GM21390 (cell line): ENCODE measurements at regions not wholly inside any gene's neighbourhood (a gene's known extent, or its start where the extent isn't known, plus 50 kb on each side); places are given as distances from the start of the nearest gene placed in this dataset.
"Not testable (repeated sequence)": the region's sequence is repeated elsewhere in the genome, so short reads cannot be mapped to it uniquely, and the experiment has no call there.

Experiments used
- ATAC-seq: cut with Tn5 transposase; IDR thresholded peaks from one replicate; pipeline ENCODE4 v1.9.1; 2021; ENCODE audit not compliant: unreplicated experiment

GRCh38 chr10:65670087-65670486 is 1255.7 kb upstream of the LRRTM3 start:
- no peak for ATAC-seq

GRCh38 chr10:65670596-65670995 is 1255.2 kb upstream of the LRRTM3 start:
- ATAC-seq: not testable (repeated sequence)

- no peak for ATAC-seq
These were observed 1250.6 kb upstream of the LRRTM3 start for GRCh38 chr10:65675236-65675635.

GRCh38 chr10:65684896-65685295 is 1240.9 kb upstream of the LRRTM3 start:
- no peak for ATAC-seq

GRCh38 chr10:65701168-65701776 is 1224.6 kb upstream of the LRRTM3 start:
- peak; percentile 48 for ATAC-seq

GRCh38 chr10:65708057-65708456 is 1217.8 kb upstream of the LRRTM3 start:
- no peak for ATAC-seq

- ATAC-seq: no peak
These were observed 1215.5 kb upstream of the LRRTM3 start for GRCh38 chr10:65710306-65710705.

- no peak for ATAC-seq
These were observed 1206.0 kb upstream of the LRRTM3 start for GRCh38 chr10:65719790-65720189.

GRCh38 chr10:65720901-65721300 is 1204.9 kb upstream of the LRRTM3 start:
- no peak for ATAC-seq

GRCh38 chr10:65723525-65723924 is 1202.3 kb upstream of the LRRTM3 start:
- no peak for ATAC-seq

GRCh38 chr10:65735382-65735781 is 1190.5 kb upstream of the LRRTM3 start:
- no peak for ATAC-seq

GRCh38 chr10:65742906-65743305 is 1182.9 kb upstream of the LRRTM3 start:
- ATAC-seq: no peak

- ATAC-seq: no peak
These were observed 1174.6 kb upstream of the LRRTM3 start for GRCh38 chr10:65751218-65751617.

GRCh38 chr10:65751896-65752295 is 1173.9 kb upstream of the LRRTM3 start:
- ATAC-seq: no peak

GRCh38 chr10:65753532-65753931 is 1172.3 kb upstream of the LRRTM3 start:
- ATAC-seq: no peak

GRCh38 chr10:65754112-65754511 is 1171.7 kb upstream of the LRRTM3 start:
- ATAC-seq: no peak

GRCh38 chr10:65762311-65762710 is 1163.5 kb upstream of the LRRTM3 start:
- no peak for ATAC-seq

- ATAC-seq: no peak
These were observed 1160.8 kb upstream of the LRRTM3 start for GRCh38 chr10:65765006-65765541.

GRCh38 chr10:65769828-65770227 is 1156.0 kb upstream of the LRRTM3 start:
- no peak for ATAC-seq

GRCh38 chr10:65778753-65779152 is 1147.1 kb upstream of the LRRTM3 start:
- no peak for ATAC-seq

- ATAC-seq: no peak
These were observed 1145.9 kb upstream of the LRRTM3 start for GRCh38 chr10:65779985-65780384.

GRCh38 chr10:65786279-65786678 is 1139.6 kb upstream of the LRRTM3 start:
- no peak for ATAC-seq

- ATAC-seq: no peak
These were observed 1138.3 kb upstream of the LRRTM3 start for GRCh38 chr10:65787571-65787970.
